NOMO-1 treated with DMSO at 0.1 percent for 48 hours (cell line): ENCODE measurements at regions not wholly inside any gene's neighbourhood (a gene's known extent, or its start where the extent isn't known, plus 50 kb on each side); places are given as distances from the start of the nearest gene placed in this dataset.
"Not testable (repeated sequence)": the region's sequence is repeated elsewhere in the genome, so short reads cannot be mapped to it uniquely, and the experiment has no call there.

Source experiments
- DNase-seq: peaks from one replicate; lab custom pipeline; 2025; ENCODE audit not compliant: unreplicated experiment; lab: John Stamatoyannopoulos, UW

DNA sequence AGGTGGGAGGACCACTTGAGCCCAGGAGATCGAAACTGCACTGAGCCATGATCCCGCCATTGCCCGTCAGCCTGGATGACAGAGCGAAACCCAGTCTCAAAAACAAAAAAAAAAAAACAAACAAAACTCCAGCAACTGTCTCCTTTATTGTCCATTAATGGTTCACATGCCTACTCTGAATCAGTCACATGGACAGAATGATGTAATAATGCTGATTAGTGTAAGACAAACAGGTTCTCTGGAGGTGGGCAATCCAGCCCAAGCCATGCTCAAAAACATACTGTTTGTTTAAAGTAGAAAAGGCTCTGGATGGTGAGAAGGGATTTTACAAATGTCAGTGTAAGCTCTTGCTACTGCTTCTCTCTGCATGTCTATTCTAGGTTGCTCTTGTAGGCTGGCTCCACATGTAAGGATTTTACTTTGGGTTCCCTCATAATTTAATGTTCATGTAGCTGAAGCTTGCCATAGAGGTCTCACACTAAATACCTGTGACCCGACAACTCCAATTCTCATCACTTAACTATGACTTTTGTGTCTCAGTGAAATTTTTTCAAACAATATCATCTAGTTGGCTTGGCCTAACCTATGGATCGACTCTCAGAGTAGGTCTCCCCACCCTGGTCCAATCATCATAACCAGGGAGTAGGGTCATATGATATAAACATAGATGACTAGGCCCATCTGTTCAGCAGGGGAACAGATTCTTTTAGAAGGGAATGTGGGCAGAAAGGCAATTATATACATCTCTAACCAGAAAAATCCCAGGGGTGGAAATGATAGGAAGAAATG lies 83.9 kb upstream of the SLC39A10 start:
- DNase-seq: no peak

DNA sequence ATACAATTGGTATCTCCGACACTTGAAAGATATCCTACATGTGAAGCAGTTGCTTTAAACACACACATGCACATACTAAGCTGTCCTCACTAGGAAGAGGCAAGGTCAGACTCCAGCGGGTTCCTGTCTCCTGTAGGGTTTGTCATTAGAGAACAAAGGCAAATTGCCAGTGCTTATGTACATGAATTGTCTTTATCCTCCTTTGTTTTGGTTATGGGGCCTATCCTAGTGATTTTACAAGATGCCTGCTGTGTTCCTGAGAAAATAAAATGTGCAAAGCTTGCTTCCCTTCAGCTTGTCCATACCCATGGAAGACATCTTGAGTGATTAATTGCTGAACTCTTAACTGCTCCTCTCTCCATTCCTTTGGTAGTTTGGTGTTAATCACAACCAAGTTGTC lies 86.7 kb upstream of the SLC39A10 start:
- no peak for DNase-seq

DNA sequence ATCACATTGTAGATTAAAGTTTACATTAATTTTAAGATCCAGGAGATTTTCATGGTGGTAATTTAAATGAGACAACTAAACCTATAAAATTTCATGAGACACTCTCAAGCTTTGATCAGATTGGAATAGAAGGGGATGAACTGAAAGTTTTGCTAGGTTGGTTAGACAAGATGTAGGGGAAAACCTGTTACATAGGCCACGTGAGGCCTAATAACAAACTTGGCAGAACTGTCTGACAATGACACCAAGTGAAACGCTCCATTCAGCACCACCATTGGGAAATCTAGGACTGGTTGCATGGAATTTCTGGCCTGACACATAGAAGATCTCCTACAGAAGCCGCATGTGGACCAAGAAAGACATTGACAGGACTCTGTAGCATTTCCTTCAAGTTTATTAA lies 87.8 kb upstream of the SLC39A10 start:
- DNase-seq: no peak

DNA sequence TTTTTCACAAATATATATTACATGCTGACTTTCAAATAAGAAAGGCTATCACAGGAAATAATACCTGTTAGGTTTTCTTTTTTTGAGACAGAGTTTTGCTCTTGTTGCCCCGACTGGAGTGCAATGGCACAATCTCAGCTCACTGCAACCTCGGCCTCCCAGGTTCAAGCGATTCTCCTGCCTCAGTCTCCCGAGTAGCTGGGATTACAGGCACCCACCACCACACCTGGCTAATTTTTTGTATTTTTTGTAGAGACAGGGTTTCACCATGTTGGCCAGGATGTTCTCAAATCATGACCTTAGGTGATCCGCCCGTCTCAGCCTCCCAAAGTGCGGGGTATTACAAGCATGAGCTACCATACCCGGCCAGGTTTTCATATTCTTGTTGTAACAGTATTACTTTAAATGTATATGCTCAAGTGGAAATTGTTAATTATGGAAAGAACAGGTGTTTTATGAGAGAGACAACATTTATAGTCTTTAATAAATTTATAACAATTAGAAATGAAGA lies 92.3 kb upstream of the SLC39A10 start:
- not testable (repeated sequence) for DNase-seq

DNA sequence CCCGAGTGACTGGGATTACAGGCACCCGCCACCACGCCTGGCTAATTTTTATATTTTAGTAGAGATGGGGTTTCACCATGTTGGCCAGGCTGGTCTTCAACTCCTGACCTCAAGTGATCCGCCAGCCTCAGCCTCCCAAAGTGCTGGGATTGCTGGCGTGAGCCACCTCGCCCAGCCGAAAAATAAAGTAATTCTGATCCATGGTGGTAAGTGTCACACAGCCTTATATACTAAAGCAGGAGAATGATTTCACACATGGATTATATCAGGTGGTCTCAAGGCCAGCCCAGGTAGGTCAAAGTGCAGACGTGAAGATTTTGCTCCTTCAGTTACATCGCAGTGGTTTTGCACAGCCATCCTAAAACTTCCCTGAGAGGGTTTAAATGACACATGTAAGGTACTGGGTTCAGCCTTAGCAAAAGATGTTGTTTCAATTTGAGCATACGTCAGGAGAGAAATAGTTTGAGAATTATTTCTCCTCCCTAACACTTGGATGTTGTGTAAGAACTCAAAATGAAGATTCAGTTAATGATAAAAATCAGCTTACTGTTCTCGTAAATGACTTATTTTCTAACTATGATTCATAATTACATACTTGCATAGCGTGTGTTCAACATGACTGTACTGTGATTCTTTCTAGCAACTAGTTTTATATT lies 93.0 kb upstream of the SLC39A10 start:
- DNase-seq: no peak

- no peak for DNase-seq
These were observed 94.2 kb upstream of the SLC39A10 start for GRCh38 chr2:195562570-195563566.

DNA sequence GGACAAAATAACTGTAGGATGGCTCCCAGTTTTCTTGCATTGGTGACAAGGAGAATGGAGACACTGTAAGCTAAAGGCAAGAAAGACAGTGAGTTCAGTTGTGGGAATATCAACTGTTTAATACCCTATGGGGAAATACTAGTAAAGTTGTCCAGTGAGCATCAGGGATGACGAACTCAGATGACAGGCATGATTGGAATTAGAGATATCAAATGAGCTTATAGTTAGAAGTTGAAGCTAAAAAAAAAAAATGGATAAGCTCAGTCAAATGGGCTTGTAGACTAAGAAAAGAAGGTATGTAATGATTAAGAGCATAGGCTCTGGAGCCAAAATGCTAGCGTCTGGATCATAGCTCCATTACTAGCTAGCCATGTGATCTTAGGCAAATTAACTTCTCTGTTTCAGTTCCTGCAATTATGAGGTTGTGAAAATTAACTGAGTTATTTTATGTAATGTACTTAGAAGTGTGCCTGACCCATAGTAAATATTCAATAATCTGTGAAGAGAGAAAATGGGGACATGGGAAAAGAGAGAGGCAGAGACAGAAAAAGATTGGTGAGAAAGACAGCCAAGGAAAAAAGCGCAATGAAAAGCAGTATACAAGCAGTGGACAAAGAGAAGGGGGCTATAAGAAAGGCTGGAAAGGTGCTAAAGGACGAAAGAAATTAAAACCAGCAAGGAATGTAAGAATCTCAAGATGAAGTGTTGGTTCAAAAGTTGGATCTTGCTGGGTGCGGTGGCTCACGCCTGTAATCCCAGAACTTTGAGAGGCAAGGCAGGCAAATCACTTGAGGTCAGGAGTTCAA lies 95.7 kb upstream of the SLC39A10 start:
- DNase-seq: peak; percentile 94

GRCh38 chr2:195560209-195560895 lies 96.7 kb upstream of the SLC39A10 start:
- no peak for DNase-seq

- peak; percentile 79 for DNase-seq
These were observed 97.6 kb upstream of the SLC39A10 start for GRCh38 chr2:195559431-195559914.

DNA sequence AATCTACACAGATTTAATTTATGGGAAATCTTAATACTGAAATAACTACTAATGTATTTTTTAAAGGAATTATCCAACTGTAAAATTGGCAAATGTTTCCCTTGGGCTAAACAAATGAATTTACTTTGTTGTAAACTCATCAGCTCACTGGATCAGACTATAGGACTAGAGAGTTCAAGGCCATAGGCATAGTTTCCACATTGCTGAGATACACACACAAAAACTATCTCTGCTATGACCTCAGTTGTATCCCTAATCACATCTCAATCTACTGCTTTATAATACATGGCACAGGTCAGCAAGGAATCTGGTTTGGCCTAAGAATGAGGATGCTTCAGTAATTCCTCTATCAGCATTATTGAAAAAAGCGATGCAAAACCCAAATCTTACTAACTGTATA lies 101.1 kb upstream of the SLC39A10 start:
- DNase-seq: no peak

GRCh38 chr2:195552581-195552980 lies 104.4 kb upstream of the SLC39A10 start:
- DNase-seq: peak; percentile 47

GRCh38 chr2:195548198-195548940 lies 108.7 kb upstream of the SLC39A10 start:
- no peak for DNase-seq

- not testable (repeated sequence) for DNase-seq
These were observed 109.7 kb upstream of the SLC39A10 start for GRCh38 chr2:195547268-195547840.

DNA sequence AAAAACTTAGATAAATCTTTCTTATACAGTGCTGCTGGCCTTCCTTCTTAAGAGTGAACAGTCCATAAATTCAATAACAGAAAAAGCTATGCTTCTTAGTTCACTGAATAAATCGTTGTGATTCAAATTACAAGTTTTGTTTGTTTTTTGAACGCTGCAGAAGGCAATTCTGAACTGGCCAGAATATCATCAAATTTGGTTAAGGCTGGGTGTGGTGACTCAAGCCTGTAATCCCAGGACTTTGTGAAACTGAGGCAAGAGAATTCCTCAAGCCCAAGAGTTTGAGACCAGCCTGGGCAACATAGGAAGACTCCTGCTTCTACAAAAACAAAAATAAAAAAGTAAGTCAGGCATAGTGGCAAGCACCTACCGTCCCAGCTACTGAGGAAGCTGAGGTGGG lies 111.2 kb upstream of the SLC39A10 start:
- DNase-seq: no peak

DNA sequence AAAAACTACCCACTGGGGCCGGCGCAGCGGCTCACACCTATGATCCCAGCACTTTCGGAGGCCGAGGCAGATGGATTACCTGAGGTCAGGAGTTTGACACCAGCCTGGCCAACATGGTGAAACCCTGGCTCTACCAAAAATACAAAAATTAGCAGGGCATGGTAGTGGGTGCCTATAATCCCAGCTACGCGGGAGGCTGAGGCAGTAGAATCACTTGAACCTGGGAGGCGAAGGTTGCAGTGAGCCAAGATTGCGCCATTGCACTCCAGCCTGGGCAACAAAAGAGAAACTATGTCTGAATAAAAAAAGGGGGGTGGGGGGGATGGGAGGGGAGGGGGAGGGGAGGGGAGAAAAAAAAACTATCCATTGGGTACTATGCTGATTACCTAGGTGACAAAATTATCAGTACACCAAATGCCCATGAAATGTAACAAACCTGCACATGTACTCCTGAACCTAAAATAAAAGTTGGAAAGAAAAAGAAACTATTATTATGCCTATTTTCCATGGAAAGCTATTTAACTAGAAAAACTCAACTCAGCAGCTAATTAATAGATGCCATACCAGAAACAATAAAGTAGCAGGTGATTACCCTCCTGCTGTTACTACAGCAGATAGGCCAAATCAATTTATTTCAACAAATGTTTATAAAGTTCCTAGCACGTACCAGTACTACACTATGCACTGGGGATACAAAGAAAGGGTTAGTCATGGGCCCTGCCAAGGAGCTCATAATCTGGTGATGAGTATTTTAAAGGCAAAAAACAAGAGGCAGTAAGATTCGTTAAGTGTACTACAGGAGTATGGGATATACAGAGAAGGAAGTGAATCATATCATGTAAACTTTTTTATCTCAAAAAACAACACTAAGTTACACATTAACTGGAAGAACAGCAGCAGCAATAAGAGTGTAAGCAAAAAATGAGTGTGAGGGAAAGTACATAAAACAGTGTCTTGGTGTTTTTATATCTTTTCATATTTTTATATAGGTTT lies 112.8 kb upstream of the SLC39A10 start:
- no peak for DNase-seq

DNA sequence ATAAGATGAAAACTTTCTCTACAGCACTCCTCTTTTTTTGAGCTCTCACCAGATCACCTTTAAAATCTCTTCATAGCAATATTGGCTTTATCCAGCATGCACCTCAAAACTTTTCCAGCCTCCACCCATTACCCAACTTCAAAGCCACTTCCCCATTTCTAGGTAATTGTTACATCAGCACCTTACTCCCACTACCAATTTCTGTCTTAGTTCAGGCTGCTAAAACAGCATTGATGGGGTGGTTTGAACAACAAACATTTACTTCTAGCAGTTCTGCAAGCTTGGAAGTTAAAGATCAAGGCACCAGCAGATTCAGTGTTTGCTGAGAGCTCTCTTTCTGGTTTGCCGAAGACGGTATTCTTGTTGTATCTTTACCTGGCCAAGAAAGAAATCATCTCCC lies 114.0 kb upstream of the SLC39A10 start:
- peak; percentile 69 for DNase-seq

GRCh38 chr2:195542067-195542466 lies 115.0 kb upstream of the SLC39A10 start:
- DNase-seq: no peak
